Osteocyte (in vitro differentiated cells): ENCODE measurements at regions not wholly inside any gene's neighbourhood (a gene's known extent, or its start where the extent isn't known, plus 50 kb on each side); places are given as distances from the start of the nearest gene placed in this dataset.
"Not testable (repeated sequence)": the region's sequence is repeated elsewhere in the genome, so short reads cannot be mapped to it uniquely, and the experiment has no call there.

Experiments used
- DNase-seq: peaks from one replicate; pipeline ENCODE4 v3.0.0; 2021; ENCODE audit warnings: mixed read lengths; ENCODE audit not compliant: unreplicated experiment; ENCODE audit errors: extremely low spot score
- H3K27ac Mint-ChIP-seq: one replicate; pipeline ENCODE4 v1.8.0; 2021; ENCODE audit warnings: mild to moderate bottlenecking, mixed read lengths; ENCODE audit not compliant: unreplicated experiment
- H3K27me3 Mint-ChIP-seq: one replicate; pipeline ENCODE4 v1.8.0; 2021; ENCODE audit warnings: mixed read lengths; ENCODE audit not compliant: unreplicated experiment
- H3K36me3 Mint-ChIP-seq: one replicate; pipeline ENCODE4 v1.8.0; 2021; ENCODE audit warnings: mixed read lengths; ENCODE audit not compliant: unreplicated experiment
- H3K4me1 Mint-ChIP-seq: one replicate; pipeline ENCODE4 v1.8.0; 2021; ENCODE audit warnings: mixed read lengths; ENCODE audit not compliant: unreplicated experiment
- H3K4me3 Mint-ChIP-seq: one replicate; pipeline ENCODE4 v1.8.0; 2021; ENCODE audit warnings: mild to moderate bottlenecking, moderate library complexity, mixed read lengths; ENCODE audit not compliant: unreplicated experiment
- H3K9me3 Mint-ChIP-seq: one replicate; pipeline ENCODE4 v1.8.0; 2021; ENCODE audit warnings: mixed read lengths; ENCODE audit not compliant: unreplicated experiment
- TF ChIP-seq, protein P1 (sequence below): fragments of 200-600 bp; sonication (generic); IDR thresholded peaks from 2 replicates; pipeline ENCODE4 v1.5.0; 2021; ENCODE audit warnings: antibody characterized with exemption, mild to moderate bottlenecking, moderate library complexity

DNA sequence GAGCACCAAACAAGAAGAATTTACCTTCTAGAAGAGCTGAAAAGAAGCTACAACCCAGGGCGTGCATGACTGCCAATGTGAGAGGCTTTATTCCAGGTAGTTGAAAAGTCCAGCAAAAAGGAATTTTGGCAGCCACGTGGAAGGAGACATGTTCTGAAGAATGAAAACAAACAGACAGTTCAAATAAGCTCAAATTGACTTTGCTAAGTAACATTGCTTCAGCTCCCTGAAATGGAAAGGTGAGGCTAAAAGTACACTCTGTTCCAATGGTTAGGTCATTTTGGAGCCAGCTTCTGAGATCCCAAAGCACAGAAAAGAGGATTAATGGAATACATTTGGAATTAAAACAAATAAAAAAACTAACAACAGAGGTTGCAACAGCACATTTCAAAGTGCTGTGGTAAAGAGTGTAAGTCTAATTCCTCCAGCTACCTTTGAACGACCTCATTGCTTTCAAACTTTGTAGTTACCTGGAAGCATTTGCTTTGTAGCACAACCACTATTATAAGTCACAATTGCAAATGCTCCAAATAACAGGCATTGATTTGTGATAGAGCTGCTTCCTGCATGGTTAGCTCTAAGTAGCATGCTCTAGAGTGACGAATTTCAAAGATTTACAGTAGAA lies 405.3 kb upstream of the EDA2R start:
- no peak overlapping the region for H3K27ac Mint-ChIP-seq
- DNase-seq = no peak
- no peak overlapping the region for H3K4me3 Mint-ChIP-seq

DNA sequence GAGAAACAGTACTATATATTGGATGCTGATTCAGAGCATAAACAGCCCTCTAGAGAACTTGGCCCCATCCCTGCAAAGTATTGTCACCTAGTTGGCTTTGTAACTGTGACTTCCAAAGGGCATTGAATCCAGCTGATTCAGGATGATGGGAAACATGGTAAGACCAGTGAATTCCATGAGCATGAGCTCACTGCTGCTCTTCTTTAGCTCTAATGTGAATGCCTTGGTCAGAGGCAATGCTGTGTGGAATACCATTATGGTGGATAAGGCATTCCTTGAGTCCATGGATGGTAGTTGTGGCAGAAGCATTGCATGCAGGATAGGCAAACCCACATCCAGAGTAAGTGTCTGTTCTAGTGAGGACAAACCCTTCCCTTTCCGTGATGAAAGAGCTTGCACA lies 365.6 kb upstream of the EDA2R start:
- TF ChIP-seq, protein P1, sequence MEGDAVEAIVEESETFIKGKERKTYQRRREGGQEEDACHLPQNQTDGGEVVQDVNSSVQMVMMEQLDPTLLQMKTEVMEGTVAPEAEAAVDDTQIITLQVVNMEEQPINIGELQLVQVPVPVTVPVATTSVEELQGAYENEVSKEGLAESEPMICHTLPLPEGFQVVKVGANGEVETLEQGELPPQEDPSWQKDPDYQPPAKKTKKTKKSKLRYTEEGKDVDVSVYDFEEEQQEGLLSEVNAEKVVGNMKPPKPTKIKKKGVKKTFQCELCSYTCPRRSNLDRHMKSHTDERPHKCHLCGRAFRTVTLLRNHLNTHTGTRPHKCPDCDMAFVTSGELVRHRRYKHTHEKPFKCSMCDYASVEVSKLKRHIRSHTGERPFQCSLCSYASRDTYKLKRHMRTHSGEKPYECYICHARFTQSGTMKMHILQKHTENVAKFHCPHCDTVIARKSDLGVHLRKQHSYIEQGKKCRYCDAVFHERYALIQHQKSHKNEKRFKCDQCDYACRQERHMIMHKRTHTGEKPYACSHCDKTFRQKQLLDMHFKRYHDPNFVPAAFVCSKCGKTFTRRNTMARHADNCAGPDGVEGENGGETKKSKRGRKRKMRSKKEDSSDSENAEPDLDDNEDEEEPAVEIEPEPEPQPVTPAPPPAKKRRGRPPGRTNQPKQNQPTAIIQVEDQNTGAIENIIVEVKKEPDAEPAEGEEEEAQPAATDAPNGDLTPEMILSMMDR = no peak
- peaks cover 56% of the 10 kb centered on the region for H3K9me3 Mint-ChIP-seq
- no peak overlapping the region for H3K4me3 Mint-ChIP-seq
- H3K36me3 Mint-ChIP-seq = no peaks in the 10 kb centered on the region
- no peak overlapping the region for H3K27ac Mint-ChIP-seq
- H3K27me3 Mint-ChIP-seq = no peaks in the 10 kb centered on the region
- H3K4me1 Mint-ChIP-seq = no peaks in the 10 kb centered on the region
- DNase-seq = no peak

More for the DNA sequence above, 405.3 kb upstream of the EDA2R start:
- Mint-ChIP-seq H3K9me3 (peaks cover 58% of the 10 kb centered on the region), H3K36me3 (no peaks in the 10 kb centered on the region), H3K27me3 (no peaks in the 10 kb centered on the region), H3K4me1 (no peaks in the 10 kb centered on the region)
- TF ChIP-seq, protein P1 = no peak

DNA sequence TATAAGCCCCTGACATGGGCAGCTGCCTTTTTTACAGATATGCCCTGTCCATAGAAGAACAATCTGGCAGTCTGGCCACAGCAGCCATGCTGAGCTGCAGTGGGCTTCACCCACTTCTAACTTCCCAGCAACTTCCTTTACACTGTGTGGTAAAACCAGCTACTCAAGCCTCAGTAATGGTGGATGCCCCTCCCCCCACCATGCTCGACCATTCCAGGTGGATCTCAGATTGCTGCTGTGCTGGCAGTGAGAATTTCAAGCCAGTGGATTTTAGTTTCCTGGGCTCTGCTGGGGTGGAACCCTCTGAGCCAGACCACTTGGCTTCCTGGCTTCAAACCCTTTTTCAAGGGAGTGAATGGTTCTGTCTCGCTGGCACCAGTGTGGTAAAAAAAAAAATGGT lies 355.9 kb upstream of the EDA2R start:
- H3K27ac Mint-ChIP-seq = no peak overlapping the region
- H3K36me3 Mint-ChIP-seq = no peaks in the 10 kb centered on the region
- TF ChIP-seq, protein P1 = no peak
- H3K4me3 Mint-ChIP-seq = no peak overlapping the region
- H3K9me3 Mint-ChIP-seq = peaks cover 40% of the 10 kb centered on the region
- no peaks in the 10 kb centered on the region for H3K4me1 Mint-ChIP-seq
- DNase-seq = no peak
- no peaks in the 10 kb centered on the region for H3K27me3 Mint-ChIP-seq

DNA sequence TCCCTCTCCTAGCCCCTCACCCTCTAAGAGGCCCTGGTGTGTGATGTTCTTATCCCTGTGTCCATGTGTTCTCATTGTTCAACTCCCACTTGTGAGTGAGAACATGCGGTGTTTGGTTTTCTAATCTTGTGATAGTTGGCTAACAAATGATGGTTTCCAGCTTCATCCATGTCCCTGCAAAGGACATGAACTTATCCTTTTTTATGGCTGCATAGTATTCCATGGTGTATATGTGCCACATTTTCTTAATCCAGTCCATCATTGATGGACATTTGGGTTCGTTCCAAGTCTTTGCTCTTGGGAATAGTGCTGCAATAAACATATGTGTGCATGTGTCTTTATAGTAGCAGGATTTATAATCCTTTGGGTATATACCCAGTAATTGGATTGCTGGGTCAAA lies 353.2 kb upstream of the EDA2R start:
- not testable (repeated sequence) for H3K27ac Mint-ChIP-seq, H3K4me1 Mint-ChIP-seq, H3K27me3 Mint-ChIP-seq, H3K4me3 Mint-ChIP-seq, H3K36me3 Mint-ChIP-seq, DNase-seq
- H3K9me3 Mint-ChIP-seq = peaks cover 48% of the 10 kb centered on the region

DNA sequence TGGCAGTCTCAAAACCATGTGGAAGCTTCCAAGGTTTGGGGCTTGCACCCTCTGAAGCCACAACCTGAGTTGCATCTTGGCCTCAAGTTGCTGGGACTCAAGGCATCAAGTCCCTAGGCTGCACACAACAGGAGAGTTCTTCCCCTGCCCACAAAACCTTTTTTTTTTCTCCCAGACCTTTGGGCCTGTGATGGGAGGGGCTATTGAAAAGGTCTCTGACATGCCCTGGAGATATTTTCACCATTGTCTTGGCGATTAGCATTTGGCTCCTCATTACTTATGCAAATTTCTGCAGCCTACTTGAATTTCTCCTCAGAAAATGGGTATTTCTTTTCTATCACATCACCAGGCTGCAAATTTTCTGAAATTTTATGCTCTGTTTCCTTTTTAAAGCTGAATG lies 349.5 kb upstream of the EDA2R start:
- Mint-ChIP-seq H3K4me1 (no peaks in the 10 kb centered on the region), H3K27ac (no peak overlapping the region), H3K4me3 (no peak overlapping the region), H3K9me3 (peaks cover 44% of the 10 kb centered on the region), H3K36me3 (peaks cover 1% of the 10 kb centered on the region), H3K27me3 (no peaks in the 10 kb centered on the region)
- TF ChIP-seq, protein P1 = no peak
- DNase-seq = no peak

DNA sequence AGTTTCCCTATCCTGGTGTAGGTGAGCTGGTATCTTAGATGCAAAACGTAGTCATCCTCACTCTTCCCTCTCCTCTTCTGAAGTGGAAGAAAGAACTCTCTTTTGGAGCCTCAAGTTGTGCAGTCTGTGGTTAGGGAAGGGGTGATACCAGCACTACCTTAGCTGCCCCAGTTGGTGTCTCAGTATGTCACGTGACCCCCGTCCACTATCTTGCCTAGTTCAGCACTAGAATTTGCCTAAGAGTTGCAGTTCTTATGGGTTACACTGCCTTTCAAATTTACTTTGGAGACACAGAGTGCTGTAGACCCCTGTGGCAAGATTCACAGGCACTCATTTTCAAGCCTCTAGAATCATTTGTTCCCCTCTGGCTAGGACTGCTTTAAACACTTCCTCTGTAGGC lies 322.8 kb upstream of the EDA2R start:
- no peaks in the 10 kb centered on the region for H3K27me3 Mint-ChIP-seq
- H3K27ac Mint-ChIP-seq = no peak overlapping the region
- no peak for DNase-seq
- H3K4me3 Mint-ChIP-seq = no peak overlapping the region
- H3K4me1 Mint-ChIP-seq = no peaks in the 10 kb centered on the region
- H3K36me3 Mint-ChIP-seq = no peaks in the 10 kb centered on the region
- peaks cover 53% of the 10 kb centered on the region for H3K9me3 Mint-ChIP-seq
- TF ChIP-seq, protein P1 = no peak
